A549 (cell line): ENCODE measurements at regions not wholly inside any gene's neighbourhood (a gene's known extent, or its start where the extent isn't known, plus 50 kb on each side); places are given as distances from the start of the nearest gene placed in this dataset.

Source experiments
- ATAC-seq, 2 experiments: fragments of 200-7000 bp in 1 of 2; fragments of >200 bp in 1 of 2; cut with Nextera tagmentation in 1 of 2; cut with Tn5 transposase in 1 of 2; 3 replicates each; pipeline versions ENCODE4 v1.8.0 to v1.9.1; 2018 to 2020; ENCODE audit warnings: mild to moderate bottlenecking in 1 of 2, moderate library complexity in 1 of 2
- CTCF ChIA-PET: fragments of 300-600 bp; sonication (Branson Sonifier 250); formaldehyde crosslinking; extraction: SDS; loops from one replicate; lab custom pipeline; 2021; ENCODE audit warnings: antibody characterized with exemption, inconsistent platforms; lab: Yijun Ruan, JAX
- POLR2A ChIA-PET: fragments of 350-600 bp; formaldehyde crosslinking; extraction: SDS; loops from one replicate; lab custom pipeline; 2021; ENCODE audit warnings: antibody characterized with exemption, inconsistent platforms; lab: Yijun Ruan, JAX
- DNase-seq, 2 experiments: peaks; one replicate each; pipeline versions ENCODE4 v3.0.0 to v3.0.0-alpha.2; 2011 to 2016; ENCODE audit warnings: low read depth in 1 of 2, low spot score in 1 of 2
- FAIRE-seq: peaks from 2 replicates; lab custom pipeline; 2011; peaks lifted over from hg19 to GRCh38; lab: Jason Lieb, UNC
- H3K27ac ChIP-seq, 2 experiments: fragments of >200 bp; sonication (Bioruptor Twin); formaldehyde crosslinking; 3 replicates each; pipeline ENCODE4 v1.5.1; 2016 to 2017
- H3K4me1 ChIP-seq: fragments of >200 bp; sonication (Bioruptor Twin); formaldehyde crosslinking; 3 replicates; pipeline ENCODE4 v1.6.1; 2016
- H3K4me2 ChIP-seq: fragments of >200 bp; sonication (Bioruptor Twin); formaldehyde crosslinking; 3 replicates; pipeline ENCODE4 v1.6.1; 2016
- H3K4me3 ChIP-seq: fragments of >200 bp; sonication (Bioruptor Twin); formaldehyde crosslinking; 3 replicates; pipeline ENCODE4 v1.5.1; 2016
- H3K9me3 ChIP-seq: fragments of >200 bp; sonication (Bioruptor Twin); formaldehyde crosslinking; 3 replicates; pipeline ENCODE4 v1.6.1; 2016
- CEBPB ChIP-seq, 2 experiments: fragments of >200 bp in 1 of 2; sonication (Bioruptor Twin) in 1 of 2; formaldehyde crosslinking in 1 of 2; IDR thresholded peaks; 2 replicates each; pipeline ENCODE4 v1.6.1; 2012 to 2016
- CHD2 ChIP-seq: fragments of 150-350 bp; IDR thresholded peaks from 2 replicates; pipeline ENCODE4 v1.6.1; 2014; ENCODE audit warnings: low read length; ENCODE audit not compliant: partially characterized antibody
- CHD4 ChIP-seq: fragments of 200-600 bp; sonication (generic); IDR thresholded peaks from 2 replicates; pipeline ENCODE4 v1.6.1; 2016; ENCODE audit warnings: antibody characterized with exemption, mild to moderate bottlenecking, borderline replicate concordance
- EP300 ChIP-seq, 2 experiments: fragments of >200 bp; sonication (Bioruptor Twin); formaldehyde crosslinking; IDR thresholded peaks; 2 replicates in 1 of 2; 3 replicates in 1 of 2; pipeline ENCODE4 v1.6.1; 2016 to 2017
- FOSL2 ChIP-seq, 2 experiments: fragments of 450-650 bp in 1 of 2; fragments of >200 bp in 1 of 2; sonication (Bioruptor Twin) in 1 of 2; formaldehyde crosslinking; IDR thresholded peaks; 2 replicates each; pipeline versions ENCODE4 v1.5.0 to v1.6.1; 2016 to 2020; ENCODE audit warnings: mild to moderate bottlenecking in 1 of 2, moderate library complexity in 1 of 2
- GATA3 ChIP-seq: IDR thresholded peaks from 2 replicates; pipeline ENCODE4 v1.6.1; 2012; ENCODE audit warnings: borderline replicate concordance
- HEYL ChIP-seq: fragments of 250-450 bp; sonication (Bioruptor Pico); IDR thresholded peaks from 2 replicates; pipeline ENCODE4 v1.8.0; 2021; ENCODE audit warnings: mild to moderate bottlenecking, moderate library complexity
- HOXB13 ChIP-seq: fragments of 250-450 bp; sonication (Bioruptor Pico); IDR thresholded peaks from 2 replicates; pipeline ENCODE4 v1.5.0; 2020; ENCODE audit warnings: low read depth, mild to moderate bottlenecking, moderate library complexity
- HOXB5 ChIP-seq: fragments of 250-450 bp; sonication (Bioruptor Pico); IDR thresholded peaks from 2 replicates; pipeline ENCODE4 v1.5.0; 2020; ENCODE audit warnings: mild to moderate bottlenecking, moderate library complexity
- JUNB ChIP-seq: fragments of >200 bp; sonication (Bioruptor Twin); formaldehyde crosslinking; IDR thresholded peaks from 2 replicates; pipeline ENCODE4 v1.6.1; 2016
- NPAS2 ChIP-seq: fragments of 250-450 bp; sonication (Bioruptor Pico); IDR thresholded peaks from 2 replicates; pipeline ENCODE4 v1.8.0; 2022; ENCODE audit warnings: mild to moderate bottlenecking, moderate library complexity, borderline replicate concordance
- POLR2A ChIP-seq: IDR thresholded peaks from 2 replicates; pipeline ENCODE4 v1.6.1; 2012; ENCODE audit warnings: mild to moderate bottlenecking, low read length
- POLR2AphosphoS2 ChIP-seq: conservative IDR thresholded peaks from 2 replicates; pipeline ENCODE4 v1.6.1; 2012; ENCODE audit warnings: low read length, improper control_type of control experiment, inconsistent platforms
- RFX5 ChIP-seq: fragments of 450-650 bp; IDR thresholded peaks from 2 replicates; pipeline ENCODE4 v1.7.1; 2014; ENCODE audit warnings: antibody characterized with exemption, mild to moderate bottlenecking, moderate library complexity
- RNF2 ChIP-seq: fragments of 200-600 bp; sonication (generic); IDR thresholded peaks from 2 replicates; pipeline ENCODE4 v1.6.1; 2016; ENCODE audit warnings: low read depth, mild to moderate bottlenecking, antibody characterized with exemption, moderate library complexity, borderline replicate concordance
- SMC3 ChIP-seq: fragments of >200 bp; sonication (Bioruptor Twin); formaldehyde crosslinking; IDR thresholded peaks from 3 replicates; pipeline ENCODE4 v1.6.1; 2018; ENCODE audit warnings: inconsistent platforms
- ZC3H11A ChIP-seq: fragments of 450-650 bp; IDR thresholded peaks from 2 replicates; pipeline ENCODE4 v1.6.1; 2014; ENCODE audit warnings: antibody characterized with exemption, mild to moderate bottlenecking
- ZNF302 ChIP-seq: fragments of 250-450 bp; sonication (Bioruptor Pico); IDR thresholded peaks from 2 replicates; pipeline ENCODE4 v1.9.0; 2021; ENCODE audit warnings: inconsistent platforms, mild to moderate bottlenecking, moderate library complexity
- WGBS: methylation state at CpG from one replicate; pipeline ENCODE4 v1.1.6; 2017; ENCODE audit errors: missing lambda C conversion rate; 5-methylcytosine and 5-hydroxymethylcytosine counted together
- TF ChIP-seq, protein P1 (sequence below): fragments of 150-350 bp; IDR thresholded peaks from 2 replicates; pipeline ENCODE4 v1.6.1; 2014; ENCODE audit warnings: low read depth, mild to moderate bottlenecking, low read length
- TF ChIP-seq, protein P2 (sequence below): fragments of 200-600 bp; sonication (generic); IDR thresholded peaks from 2 replicates; pipeline ENCODE4 v1.6.1; 2016; ENCODE audit warnings: antibody characterized with exemption, mild to moderate bottlenecking, moderate library complexity
- TF ChIP-seq, protein P3 (sequence below): IDR thresholded peaks from 2 replicates; pipeline ENCODE4 v1.6.1; 2012; ENCODE audit warnings: low read depth, borderline replicate concordance
- TF ChIP-seq, protein P4 (sequence below): fragments of >200 bp; sonication (Bioruptor Twin); formaldehyde crosslinking; IDR thresholded peaks from 3 replicates; pipeline ENCODE4 v1.5.1; 2016

DNA sequence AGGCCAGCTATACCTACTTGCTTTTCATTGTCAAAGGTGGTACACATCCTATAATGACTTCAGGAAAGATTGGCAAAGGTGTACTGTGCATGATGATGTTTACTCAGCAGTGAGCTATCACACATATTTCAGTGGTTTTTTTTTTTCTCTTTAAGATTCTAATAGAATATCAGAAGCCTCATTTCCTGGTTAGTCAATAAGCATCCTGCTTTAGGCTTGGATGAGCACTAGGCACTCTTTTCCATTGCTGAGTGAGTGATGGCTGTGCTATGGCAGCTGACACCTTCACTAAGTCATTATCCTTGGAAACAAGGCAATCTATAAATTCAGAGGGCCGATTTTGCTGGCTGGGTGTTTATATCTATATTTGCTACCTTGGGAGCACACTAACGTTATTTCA, 161.1 kb upstream of the RASSF8 start (continued):
- TF ChIP-seq RNF2 (no peak), JUNB (no peak), HOXB13 (no peak), RFX5 (no peak), CEBPB (IDR thresholded peaks at IDR 0.05) (no peak), POLR2AphosphoS2 (no peak)

DNA sequence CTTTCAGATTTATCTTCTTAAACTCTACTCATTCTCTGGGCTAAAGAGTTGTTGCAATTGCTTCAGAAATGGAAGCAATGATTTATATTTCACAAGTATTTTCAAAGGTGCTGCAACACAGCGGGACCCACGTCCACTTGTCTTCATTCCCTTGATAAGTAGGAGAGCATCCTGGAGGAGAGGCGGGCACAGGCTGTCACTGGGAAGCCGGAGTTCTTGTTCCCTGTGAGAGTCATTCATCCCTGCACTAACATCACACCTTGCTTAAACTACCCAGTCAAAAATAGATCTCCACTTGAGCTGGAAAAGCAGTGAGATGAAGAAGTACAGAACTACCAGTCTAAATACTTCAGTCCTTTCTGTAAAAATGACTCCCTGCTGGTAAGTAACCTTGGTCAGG, 160.5 kb upstream of the RASSF8 start:
- no peaks in the 10 kb centered on the region for H3K4me1 ChIP-seq
- TF ChIP-seq EP300 (IDR thresholded peaks at IDR 0.05) (no peak), POLR2A (no peak), FOSL2 (IDR thresholded peaks at IDR 0.05) (no peak), FOSL2 (CRISPR knock-in tag; IDR thresholded peaks at IDR 0.05) (no peak), HEYL (CRISPR knock-in tag) (no peak), ZC3H11A (no peak), CHD4 (no peak), SMC3 (no peak), NPAS2 (CRISPR knock-in tag) (no peak), CHD2 (no peak), RNF2 (no peak), ZNF302 (CRISPR knock-in tag) (no peak), CEBPB (IDR thresholded peaks at IDR 0.05) (no peak), HOXB5 (no peak), GATA3 (no peak)
- TF ChIP-seq, protein P1, sequence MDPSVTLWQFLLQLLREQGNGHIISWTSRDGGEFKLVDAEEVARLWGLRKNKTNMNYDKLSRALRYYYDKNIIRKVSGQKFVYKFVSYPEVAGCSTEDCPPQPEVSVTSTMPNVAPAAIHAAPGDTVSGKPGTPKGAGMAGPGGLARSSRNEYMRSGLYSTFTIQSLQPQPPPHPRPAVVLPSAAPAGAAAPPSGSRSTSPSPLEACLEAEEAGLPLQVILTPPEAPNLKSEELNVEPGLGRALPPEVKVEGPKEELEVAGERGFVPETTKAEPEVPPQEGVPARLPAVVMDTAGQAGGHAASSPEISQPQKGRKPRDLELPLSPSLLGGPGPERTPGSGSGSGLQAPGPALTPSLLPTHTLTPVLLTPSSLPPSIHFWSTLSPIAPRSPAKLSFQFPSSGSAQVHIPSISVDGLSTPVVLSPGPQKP, result no peak
- TF ChIP-seq, protein P2, sequence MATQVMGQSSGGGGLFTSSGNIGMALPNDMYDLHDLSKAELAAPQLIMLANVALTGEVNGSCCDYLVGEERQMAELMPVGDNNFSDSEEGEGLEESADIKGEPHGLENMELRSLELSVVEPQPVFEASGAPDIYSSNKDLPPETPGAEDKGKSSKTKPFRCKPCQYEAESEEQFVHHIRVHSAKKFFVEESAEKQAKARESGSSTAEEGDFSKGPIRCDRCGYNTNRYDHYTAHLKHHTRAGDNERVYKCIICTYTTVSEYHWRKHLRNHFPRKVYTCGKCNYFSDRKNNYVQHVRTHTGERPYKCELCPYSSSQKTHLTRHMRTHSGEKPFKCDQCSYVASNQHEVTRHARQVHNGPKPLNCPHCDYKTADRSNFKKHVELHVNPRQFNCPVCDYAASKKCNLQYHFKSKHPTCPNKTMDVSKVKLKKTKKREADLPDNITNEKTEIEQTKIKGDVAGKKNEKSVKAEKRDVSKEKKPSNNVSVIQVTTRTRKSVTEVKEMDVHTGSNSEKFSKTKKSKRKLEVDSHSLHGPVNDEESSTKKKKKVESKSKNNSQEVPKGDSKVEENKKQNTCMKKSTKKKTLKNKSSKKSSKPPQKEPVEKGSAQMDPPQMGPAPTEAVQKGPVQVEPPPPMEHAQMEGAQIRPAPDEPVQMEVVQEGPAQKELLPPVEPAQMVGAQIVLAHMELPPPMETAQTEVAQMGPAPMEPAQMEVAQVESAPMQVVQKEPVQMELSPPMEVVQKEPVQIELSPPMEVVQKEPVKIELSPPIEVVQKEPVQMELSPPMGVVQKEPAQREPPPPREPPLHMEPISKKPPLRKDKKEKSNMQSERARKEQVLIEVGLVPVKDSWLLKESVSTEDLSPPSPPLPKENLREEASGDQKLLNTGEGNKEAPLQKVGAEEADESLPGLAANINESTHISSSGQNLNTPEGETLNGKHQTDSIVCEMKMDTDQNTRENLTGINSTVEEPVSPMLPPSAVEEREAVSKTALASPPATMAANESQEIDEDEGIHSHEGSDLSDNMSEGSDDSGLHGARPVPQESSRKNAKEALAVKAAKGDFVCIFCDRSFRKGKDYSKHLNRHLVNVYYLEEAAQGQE, result no peak
- TF ChIP-seq, protein P3, sequence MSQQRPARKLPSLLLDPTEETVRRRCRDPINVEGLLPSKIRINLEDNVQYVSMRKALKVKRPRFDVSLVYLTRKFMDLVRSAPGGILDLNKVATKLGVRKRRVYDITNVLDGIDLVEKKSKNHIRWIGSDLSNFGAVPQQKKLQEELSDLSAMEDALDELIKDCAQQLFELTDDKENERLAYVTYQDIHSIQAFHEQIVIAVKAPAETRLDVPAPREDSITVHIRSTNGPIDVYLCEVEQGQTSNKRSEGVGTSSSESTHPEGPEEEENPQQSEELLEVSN, result no peak
- TF ChIP-seq, protein P4, sequence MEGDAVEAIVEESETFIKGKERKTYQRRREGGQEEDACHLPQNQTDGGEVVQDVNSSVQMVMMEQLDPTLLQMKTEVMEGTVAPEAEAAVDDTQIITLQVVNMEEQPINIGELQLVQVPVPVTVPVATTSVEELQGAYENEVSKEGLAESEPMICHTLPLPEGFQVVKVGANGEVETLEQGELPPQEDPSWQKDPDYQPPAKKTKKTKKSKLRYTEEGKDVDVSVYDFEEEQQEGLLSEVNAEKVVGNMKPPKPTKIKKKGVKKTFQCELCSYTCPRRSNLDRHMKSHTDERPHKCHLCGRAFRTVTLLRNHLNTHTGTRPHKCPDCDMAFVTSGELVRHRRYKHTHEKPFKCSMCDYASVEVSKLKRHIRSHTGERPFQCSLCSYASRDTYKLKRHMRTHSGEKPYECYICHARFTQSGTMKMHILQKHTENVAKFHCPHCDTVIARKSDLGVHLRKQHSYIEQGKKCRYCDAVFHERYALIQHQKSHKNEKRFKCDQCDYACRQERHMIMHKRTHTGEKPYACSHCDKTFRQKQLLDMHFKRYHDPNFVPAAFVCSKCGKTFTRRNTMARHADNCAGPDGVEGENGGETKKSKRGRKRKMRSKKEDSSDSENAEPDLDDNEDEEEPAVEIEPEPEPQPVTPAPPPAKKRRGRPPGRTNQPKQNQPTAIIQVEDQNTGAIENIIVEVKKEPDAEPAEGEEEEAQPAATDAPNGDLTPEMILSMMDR, result no peak
- TF ChIP-seq, all 56 proteins: peak for 0
- POLR2A ChIA-PET, result no interaction called here
- CTCF ChIA-PET, result interaction anchor here (1.2 kb wide), 1 partner anchor 359 kb away, joined by 3 read pairs; no protein-coding TSS in a partner anchor
- H3K4me2 ChIP-seq, result no peak overlapping the region
- H3K9me3 ChIP-seq, result no peaks in the 10 kb centered on the region
- no peak overlapping the region for H3K27ac ChIP-seq
- DNase-seq (no peak), FAIRE-seq (no peak), ATAC-seq (no peak)
- no peak overlapping the region for H3K4me3 ChIP-seq
- WGBS, result 70% methylated on average over 4 of the region's 4 CpGs
